ENCODE measurements at regions not wholly inside any gene's neighbourhood (a gene's known extent, or its start where the extent isn't known, plus 50 kb on each side); places are given as distances from the start of the nearest gene placed in this dataset.

GRCh38 chr4:32189130-32189529 lies 1469.0 kb downstream of the PCDH7 start:
- TF ChIP-seq YY1 (IDR thresholded peaks at IDR 0.05; ENCODE audit: insufficient read depth, insufficient read length) (no peak), ZNF274 (IDR thresholded peaks at IDR 0.05; ENCODE audit: low read depth, low read length) (no peak), SUZ12 (IDR thresholded peaks at IDR 0.05; ENCODE audit: extremely low read depth, insufficient read depth, insufficient read length) (no peak)

All from NT2/D1 (cell line).